ENCODE measurements at regions not wholly inside any gene's neighbourhood (a gene's known extent, or its start where the extent isn't known, plus 50 kb on each side); places are given as distances from the start of the nearest gene placed in this dataset.

GRCh38 chr11:80798174-80798573 is 1357.3 kb upstream of the TENM4 start:
- Histone ChIP-seq H3K4me2 (ENCODE audit: low read length) (no peak overlapping the region), H3K9me2 (ENCODE audit: insufficient read depth, low read length) (no peaks in the 10 kb centered on the region), H3K4me1 (ENCODE audit: insufficient read depth, low read length, poor library complexity, severe bottlenecking) (no peaks in the 10 kb centered on the region), H4K20me1 (ENCODE audit: insufficient read depth, low read length) (no peaks in the 10 kb centered on the region), H3K9me3 (ENCODE audit: low read length) (no peaks in the 10 kb centered on the region), H3K36me3 (ENCODE audit: insufficient read depth, low read length) (no peaks in the 10 kb centered on the region), H3K4me3 (ENCODE audit: low read depth, low read length, poor library complexity, severe bottlenecking) (no peak overlapping the region), H3K27ac (ENCODE audit: low read depth, low read length, poor library complexity, severe bottlenecking) (no peak overlapping the region), H3K79me2 (ENCODE audit: insufficient read depth, low read depth, low read length) (no peaks in the 10 kb centered on the region), H2AFZ (ENCODE audit: low read length) (no peak overlapping the region)
- intact Hi-C loops (cut with micrococcal nuclease; ENCODE audit: unreplicated experiment): no loop called here
- POLR2A ChIA-PET: interaction anchor here (1.0 kb wide), 1 partner anchor 10 kb away, joined by 3 read pairs; no protein-coding TSS in a partner anchor
- TF ChIP-seq CTCF (conservative IDR thresholded peaks at IDR 0.05; ENCODE audit: low read length) (no peak), EZH2phosphoT487 (IDR thresholded peaks at IDR 0.05; ENCODE audit: borderline replicate concordance, low read depth, low read length) (no peak)
- no peak for DNase-seq (ENCODE audit: low spot score)
- BruUV-seq (replicated peaks): no TSS peak
- CTCF ChIA-PET (ENCODE audit: unreplicated experiment): no interaction called here

DNA sequence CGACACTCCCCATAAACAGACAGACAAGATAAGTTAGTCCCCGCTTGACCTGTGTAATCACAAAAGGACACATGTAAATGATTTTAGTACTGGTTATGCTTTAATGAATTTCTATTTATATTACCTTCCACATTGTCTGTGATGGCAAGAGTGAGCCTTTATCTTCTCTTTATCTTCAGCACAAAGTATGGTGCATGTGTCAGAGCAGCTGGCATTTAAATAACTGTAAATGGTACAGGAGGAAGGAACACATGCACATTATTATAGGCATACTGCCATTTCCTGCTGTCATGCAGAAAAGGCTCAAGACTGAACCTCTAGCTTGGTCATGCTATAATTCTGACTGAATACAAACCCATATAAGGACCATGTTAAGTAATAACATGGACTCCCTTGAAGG is 1342.7 kb upstream of the TENM4 start:
- Histone ChIP-seq H3K4me3 (ENCODE audit: low read depth, low read length, poor library complexity, severe bottlenecking) (no peak overlapping the region), H3K27ac (ENCODE audit: low read depth, low read length, poor library complexity, severe bottlenecking) (no peak overlapping the region), H3K9me2 (ENCODE audit: insufficient read depth, low read length) (no peaks in the 10 kb centered on the region), H2AFZ (ENCODE audit: low read length) (no peak overlapping the region), H3K4me2 (ENCODE audit: low read length) (no peak overlapping the region), H3K4me1 (ENCODE audit: insufficient read depth, low read length, poor library complexity, severe bottlenecking) (no peaks in the 10 kb centered on the region), H3K79me2 (ENCODE audit: insufficient read depth, low read depth, low read length) (no peaks in the 10 kb centered on the region), H3K36me3 (ENCODE audit: insufficient read depth, low read length) (no peaks in the 10 kb centered on the region), H4K20me1 (ENCODE audit: insufficient read depth, low read length) (no peaks in the 10 kb centered on the region), H3K9me3 (ENCODE audit: low read length) (no peaks in the 10 kb centered on the region)
- CTCF ChIA-PET (ENCODE audit: unreplicated experiment): no interaction called here
- POLR2A ChIA-PET: no interaction called here
- intact Hi-C loops (cut with micrococcal nuclease; ENCODE audit: unreplicated experiment): no loop called here
- TF ChIP-seq EZH2phosphoT487 (IDR thresholded peaks at IDR 0.05; ENCODE audit: borderline replicate concordance, low read depth, low read length): no peak
- TF ChIP-seq CTCF (conservative IDR thresholded peaks at IDR 0.05; ENCODE audit: low read length): no peak
- DNase-seq (ENCODE audit: low spot score): no peak
- no TSS peak for BruUV-seq (replicated peaks)

- H3K4me2 ChIP-seq (ENCODE audit: low read length): no peak overlapping the region
- DNase-seq (ENCODE audit: low spot score): no peak
- no peaks in the 10 kb centered on the region for H3K36me3 ChIP-seq (ENCODE audit: insufficient read depth, low read length)
- H3K9me2 ChIP-seq (ENCODE audit: insufficient read depth, low read length): no peaks in the 10 kb centered on the region
- no peak overlapping the region for H3K27ac ChIP-seq (ENCODE audit: low read depth, low read length, poor library complexity, severe bottlenecking)
- no TSS peak for BruUV-seq (replicated peaks)
- H3K79me2 ChIP-seq (ENCODE audit: insufficient read depth, low read depth, low read length): no peaks in the 10 kb centered on the region
- POLR2A ChIA-PET: interaction anchor here (0.6 kb wide), 1 partner anchor 85 kb away, joined by 3 read pairs; no protein-coding TSS in a partner anchor
- H3K9me3 ChIP-seq (ENCODE audit: low read length): no peaks in the 10 kb centered on the region
- no peak overlapping the region for H2AFZ ChIP-seq (ENCODE audit: low read length)
- no peak for TF ChIP-seq CTCF (conservative IDR thresholded peaks at IDR 0.05; ENCODE audit: low read length)
- TF ChIP-seq EZH2phosphoT487 (IDR thresholded peaks at IDR 0.05; ENCODE audit: borderline replicate concordance, low read depth, low read length): no peak
- intact Hi-C loops (cut with micrococcal nuclease; ENCODE audit: unreplicated experiment): no loop called here
- no peaks in the 10 kb centered on the region for H4K20me1 ChIP-seq (ENCODE audit: insufficient read depth, low read length)
- no peaks in the 10 kb centered on the region for H3K4me1 ChIP-seq (ENCODE audit: insufficient read depth, low read length, poor library complexity, severe bottlenecking)
- CTCF ChIA-PET (ENCODE audit: unreplicated experiment): no interaction called here
- no peak overlapping the region for H3K4me3 ChIP-seq (ENCODE audit: low read depth, low read length, poor library complexity, severe bottlenecking)
These were observed 1341.5 kb upstream of the TENM4 start for GRCh38 chr11:80782135-80782885.
